ENCODE measurements at regions not wholly inside any gene's neighbourhood (a gene's known extent, or its start where the extent isn't known, plus 50 kb on each side); places are given as distances from the start of the nearest gene placed in this dataset.
A peak's percentile ranks its signal among the peaks of the same experiment; 100 is the strongest.
"Not testable (repeated sequence)": the region's sequence is repeated elsewhere in the genome, so short reads cannot be mapped to it uniquely, and the experiment has no call there.

GRCh38 chr17:13883659-13884058 is 185.6 kb upstream of the COX10 start:
- 78 to 80% methylated on average over 3 of the region's 3 CpGs for WGBS, 2 donors
- intact Hi-C loops (cut with DNase I), result no loop called here
- DNase-seq, result no peak

DNA sequence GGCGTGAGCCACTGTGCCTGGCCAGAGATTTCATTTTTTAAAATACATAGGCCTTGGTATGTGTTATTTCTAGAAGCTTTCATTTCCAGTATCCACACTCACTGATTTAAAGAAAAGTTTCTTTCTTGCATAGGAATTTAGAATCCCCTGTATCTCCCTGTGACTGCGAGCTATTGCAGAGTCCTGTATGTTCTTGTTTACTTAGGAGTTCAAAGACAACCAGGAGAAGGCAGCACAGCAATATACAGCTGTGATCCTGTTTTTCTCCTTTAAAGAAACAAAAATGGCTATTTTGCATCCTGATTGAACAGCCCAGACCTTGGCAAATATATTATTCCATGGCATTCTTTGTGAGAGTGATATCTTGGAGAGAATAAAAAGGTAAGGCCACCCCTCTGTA is 185.0 kb upstream of the COX10 start:
- no peak overlapping the region for H3K27ac ChIP-seq
- H3K27me3 ChIP-seq, result no peaks in the 10 kb centered on the region
- H3K9me3 ChIP-seq, result no peaks in the 10 kb centered on the region
- no peak for DNase-seq
- H3K36me3 ChIP-seq, result no peaks in the 10 kb centered on the region
- H3K4me3 ChIP-seq (replicated peaks in 1 of 3), result no peak overlapping the region
- WGBS, 2 donors, result 89 to 96% methylated on average over 2 of the region's 2 CpGs
- intact Hi-C loops (cut with DNase I), result no loop called here
- no peaks in the 10 kb centered on the region for H3K4me1 ChIP-seq
- TF ChIP-seq CTCF (IDR thresholded peaks at IDR 0.05), result no peak
- TF ChIP-seq POLR2A (IDR thresholded peaks at IDR 0.05), result no peak

More at GRCh38 chr17:13883659-13884058, 185.6 kb upstream of the COX10 start:
- TF ChIP-seq POLR2A (IDR thresholded peaks at IDR 0.05), result no peak
- TF ChIP-seq CTCF (IDR thresholded peaks at IDR 0.05), result no peak
- H3K27me3 ChIP-seq, result no peaks in the 10 kb centered on the region
- no peaks in the 10 kb centered on the region for H3K9me3 ChIP-seq
- no peaks in the 10 kb centered on the region for H3K36me3 ChIP-seq
- H3K27ac ChIP-seq, result no peak overlapping the region
- H3K4me3 ChIP-seq (replicated peaks in 1 of 3), result no peak overlapping the region
- no peaks in the 10 kb centered on the region for H3K4me1 ChIP-seq

DNA sequence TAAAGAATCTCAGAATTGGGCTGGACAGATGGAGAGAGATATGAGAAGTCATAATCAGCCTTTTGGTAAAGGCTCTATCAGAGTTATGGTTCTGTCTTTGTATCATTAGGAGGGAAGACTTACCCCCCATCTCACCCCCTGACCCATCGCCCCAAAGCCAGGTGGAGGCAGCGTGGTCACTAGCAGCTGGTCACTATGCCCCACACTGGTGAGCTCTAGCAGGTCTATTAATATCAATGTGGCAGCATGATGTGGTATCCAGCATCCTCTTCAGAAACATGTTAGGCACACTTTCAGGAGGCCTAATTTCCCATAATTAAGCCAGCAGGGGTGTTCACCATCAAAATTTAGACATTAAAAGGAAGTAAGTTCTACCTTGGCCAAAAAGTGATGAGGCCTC is 183.8 kb upstream of the COX10 start:
- H3K36me3 ChIP-seq, result no peaks in the 10 kb centered on the region
- intact Hi-C loops (cut with DNase I), result no loop called here
- H3K4me3 ChIP-seq (replicated peaks in 1 of 3), result no peak overlapping the region
- TF ChIP-seq POLR2A (IDR thresholded peaks at IDR 0.05) (no peak), CTCF (IDR thresholded peaks at IDR 0.05) (no peak)
- no peak overlapping the region for H3K27ac ChIP-seq
- WGBS, 2 donors, result 97 to 100% methylated on average over 2 of the region's 2 CpGs
- no peaks in the 10 kb centered on the region for H3K9me3 ChIP-seq
- no peaks in the 10 kb centered on the region for H3K27me3 ChIP-seq
- DNase-seq, result no peak
- H3K4me1 ChIP-seq, result no peaks in the 10 kb centered on the region

DNA sequence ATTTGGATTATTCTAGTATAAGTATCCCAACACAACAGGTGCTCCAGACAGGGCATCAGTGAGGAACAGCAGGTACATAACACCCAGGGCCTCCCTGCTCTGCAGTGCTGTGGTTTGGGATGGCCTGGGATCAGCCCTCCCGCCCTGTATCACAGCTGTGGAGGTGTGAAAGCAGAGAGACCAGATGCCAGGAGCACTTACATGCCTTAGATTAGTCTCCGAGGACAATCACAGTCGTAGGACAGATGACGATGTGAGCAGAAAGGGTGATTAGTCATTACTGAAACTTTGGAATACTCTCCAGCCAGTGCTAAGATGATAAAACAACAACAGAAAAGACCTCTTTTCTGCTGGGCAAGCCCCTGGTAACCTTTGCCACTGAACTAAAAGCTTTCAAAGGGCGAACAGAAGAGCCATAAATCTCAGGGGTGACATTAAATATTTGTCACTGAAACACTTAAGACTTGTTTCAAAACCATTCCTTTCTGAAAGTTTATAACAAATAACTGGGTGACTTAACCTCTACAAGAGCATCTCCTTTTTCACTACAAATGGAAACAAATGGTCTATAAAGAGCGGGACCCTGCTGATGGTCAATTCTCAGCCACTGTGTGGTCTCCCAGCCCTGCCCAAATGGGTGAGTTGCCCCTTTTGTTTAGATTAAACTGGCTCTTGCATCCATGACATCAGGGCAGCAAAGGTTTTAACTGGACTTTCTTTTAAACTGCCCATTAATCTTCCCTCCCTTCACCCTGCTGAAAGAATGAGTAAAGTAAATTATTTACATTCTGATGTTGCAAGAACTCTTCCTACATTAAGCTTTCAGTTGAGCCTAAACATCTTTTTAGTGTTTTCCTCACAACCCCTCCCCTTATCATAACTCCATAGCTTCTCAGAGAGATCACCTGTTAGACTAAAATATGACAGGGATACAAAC is 183.1 kb upstream of the COX10 start:
- TF ChIP-seq CTCF (IDR thresholded peaks at IDR 0.05), result no peak
- no peak for TF ChIP-seq POLR2A (IDR thresholded peaks at IDR 0.05)
- no peak for DNase-seq
- no peak overlapping the region for H3K4me3 ChIP-seq (replicated peaks in 1 of 3)
- H3K36me3 ChIP-seq, result no peaks in the 10 kb centered on the region
- WGBS, 2 donors, result 76 to 80% methylated on average over 6 of the region's 6 CpGs
- no peaks in the 10 kb centered on the region for H3K9me3 ChIP-seq
- no peaks in the 10 kb centered on the region for H3K4me1 ChIP-seq
- no peaks in the 10 kb centered on the region for H3K27me3 ChIP-seq
- no peak overlapping the region for H3K27ac ChIP-seq
- intact Hi-C loops (cut with DNase I), result no loop called here

DNA sequence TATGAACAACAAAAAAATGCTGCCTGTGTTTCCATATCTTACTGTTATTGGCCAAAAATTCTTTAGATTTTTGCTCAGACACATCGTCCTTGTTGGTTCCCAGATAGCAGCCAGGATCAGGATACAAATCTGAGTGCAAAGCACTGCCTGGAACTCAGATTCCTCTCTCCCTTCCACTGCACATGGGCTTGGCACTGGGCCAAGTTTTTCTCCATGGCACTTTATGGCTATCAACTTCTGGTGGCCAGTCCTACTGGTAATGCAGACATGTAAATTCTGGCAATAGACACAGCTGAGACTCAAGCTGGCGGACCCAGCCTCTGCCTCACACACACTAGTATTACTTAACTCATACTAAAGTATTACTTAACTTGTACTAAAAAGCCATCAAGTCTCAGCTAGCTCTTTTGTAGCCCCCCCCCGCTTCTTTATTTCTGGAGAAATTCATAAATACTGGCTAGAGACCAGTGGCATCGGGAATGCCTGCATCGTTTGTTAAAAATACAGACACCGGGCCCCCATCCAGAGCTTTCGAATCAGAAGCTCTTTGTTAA is 181.2 kb upstream of the COX10 start:
- TF ChIP-seq POLR2A (IDR thresholded peaks at IDR 0.05) (no peak), CTCF (IDR thresholded peaks at IDR 0.05) (no peak)
- Histone ChIP-seq H3K4me3 (replicated peaks in 1 of 3) (no peak overlapping the region), H3K27me3 (no peaks in the 10 kb centered on the region), H3K4me1 (no peaks in the 10 kb centered on the region), H3K36me3 (no peaks in the 10 kb centered on the region), H3K9me3 (no peaks in the 10 kb centered on the region), H3K27ac (no peak overlapping the region)
- intact Hi-C loops (cut with DNase I), result no loop called here
- WGBS, 2 donors, result 82 to 83% methylated on average over 7 of the region's 7 CpGs
- peak; percentile 21 to 34 for DNase-seq

DNA sequence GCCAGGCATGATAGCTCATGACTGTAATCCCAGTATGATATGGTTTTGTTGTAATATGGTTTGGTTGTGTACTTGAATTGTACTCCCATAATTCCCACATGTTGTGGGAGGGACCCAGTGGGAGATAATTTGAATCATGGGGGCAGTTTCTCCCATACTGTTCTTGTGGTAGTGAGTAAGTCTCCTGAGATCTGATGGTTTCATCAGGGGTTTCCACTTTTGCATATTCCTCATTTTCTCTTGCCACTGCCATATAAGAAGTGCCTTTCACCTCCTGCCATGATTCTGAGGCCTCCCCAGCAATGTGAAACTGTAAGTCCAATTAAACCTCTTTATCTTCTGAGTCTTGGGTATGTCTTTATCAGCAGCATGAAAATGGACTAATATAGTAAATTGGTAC is 160.3 kb upstream of the COX10 start:
- intact Hi-C loops (cut with DNase I); DNase-seq; H3K36me3 ChIP-seq; H3K4me3 ChIP-seq (replicated peaks in 1 of 3); H3K27ac ChIP-seq; H3K4me1 ChIP-seq; H3K27me3 ChIP-seq; H3K9me3 ChIP-seq: not testable (repeated sequence)

All from thyroid gland (tissue), 4 donors.